ENCODE measurements at regions not wholly inside any gene's neighbourhood (a gene's known extent, or its start where the extent isn't known, plus 50 kb on each side); places are given as distances from the start of the nearest gene placed in this dataset.

DNA sequence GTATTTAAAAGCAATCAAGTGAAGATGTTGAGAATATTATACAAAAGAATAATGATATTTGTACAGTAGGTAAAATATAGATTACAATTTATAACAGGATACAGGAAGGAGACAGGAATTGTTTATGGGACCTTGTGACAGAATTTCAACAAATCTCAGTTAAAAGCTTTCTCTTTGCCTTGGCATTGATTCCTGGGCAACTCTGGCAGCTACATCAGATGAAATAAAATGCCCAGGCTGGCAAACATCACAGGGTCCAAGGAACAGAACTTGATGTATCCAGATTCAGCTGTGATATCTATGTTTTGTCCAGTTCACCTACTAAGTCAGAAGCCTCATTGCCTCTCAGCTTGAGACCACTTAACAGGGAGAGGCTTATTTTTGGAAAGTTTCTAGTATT is 473.1 kb downstream of the MCTP2 start:
- TF ChIP-seq SUZ12 (IDR thresholded peaks at IDR 0.05; ENCODE audit: extremely low read depth, insufficient read depth, insufficient read length) (no peak), ZNF274 (IDR thresholded peaks at IDR 0.05; ENCODE audit: low read depth, low read length) (no peak)
